GM12873 (cell line): ENCODE measurements at regions not wholly inside any gene's neighbourhood (a gene's known extent, or its start where the extent isn't known, plus 50 kb on each side); places are given as distances from the start of the nearest gene placed in this dataset.

ENCODE experiments used
- TF ChIP-seq, protein P1 (sequence below): IDR thresholded peaks from 2 replicates; pipeline ENCODE4 v1.5.1; 2012; ENCODE audit warnings: low read depth, mild to moderate bottlenecking, moderate library complexity, low read length, control low read depth; ENCODE audit not compliant: insufficient read depth; ENCODE audit errors: missing control alignments

DNA sequence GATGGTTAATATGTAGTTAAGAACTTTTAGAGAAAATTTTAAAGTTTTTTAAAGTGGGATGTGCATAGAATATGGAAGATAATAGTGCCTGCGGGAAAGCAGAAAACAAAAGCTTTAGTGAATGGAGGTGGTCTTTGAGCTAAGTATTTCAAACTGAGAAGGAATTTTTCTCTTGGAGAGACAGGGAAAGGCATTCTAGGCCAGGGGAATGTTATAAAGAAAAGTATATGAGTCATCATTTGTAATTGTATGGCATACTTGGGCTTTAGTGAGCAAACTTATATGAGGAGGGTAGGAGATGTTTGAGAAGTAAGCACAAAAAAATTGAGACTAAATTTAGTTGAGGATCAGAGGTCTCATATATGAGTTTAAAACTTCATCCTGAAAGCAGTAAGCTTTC is 467.0 kb downstream of the PPARGC1A start:
- TF ChIP-seq, protein P1, sequence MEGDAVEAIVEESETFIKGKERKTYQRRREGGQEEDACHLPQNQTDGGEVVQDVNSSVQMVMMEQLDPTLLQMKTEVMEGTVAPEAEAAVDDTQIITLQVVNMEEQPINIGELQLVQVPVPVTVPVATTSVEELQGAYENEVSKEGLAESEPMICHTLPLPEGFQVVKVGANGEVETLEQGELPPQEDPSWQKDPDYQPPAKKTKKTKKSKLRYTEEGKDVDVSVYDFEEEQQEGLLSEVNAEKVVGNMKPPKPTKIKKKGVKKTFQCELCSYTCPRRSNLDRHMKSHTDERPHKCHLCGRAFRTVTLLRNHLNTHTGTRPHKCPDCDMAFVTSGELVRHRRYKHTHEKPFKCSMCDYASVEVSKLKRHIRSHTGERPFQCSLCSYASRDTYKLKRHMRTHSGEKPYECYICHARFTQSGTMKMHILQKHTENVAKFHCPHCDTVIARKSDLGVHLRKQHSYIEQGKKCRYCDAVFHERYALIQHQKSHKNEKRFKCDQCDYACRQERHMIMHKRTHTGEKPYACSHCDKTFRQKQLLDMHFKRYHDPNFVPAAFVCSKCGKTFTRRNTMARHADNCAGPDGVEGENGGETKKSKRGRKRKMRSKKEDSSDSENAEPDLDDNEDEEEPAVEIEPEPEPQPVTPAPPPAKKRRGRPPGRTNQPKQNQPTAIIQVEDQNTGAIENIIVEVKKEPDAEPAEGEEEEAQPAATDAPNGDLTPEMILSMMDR: no peak

DNA sequence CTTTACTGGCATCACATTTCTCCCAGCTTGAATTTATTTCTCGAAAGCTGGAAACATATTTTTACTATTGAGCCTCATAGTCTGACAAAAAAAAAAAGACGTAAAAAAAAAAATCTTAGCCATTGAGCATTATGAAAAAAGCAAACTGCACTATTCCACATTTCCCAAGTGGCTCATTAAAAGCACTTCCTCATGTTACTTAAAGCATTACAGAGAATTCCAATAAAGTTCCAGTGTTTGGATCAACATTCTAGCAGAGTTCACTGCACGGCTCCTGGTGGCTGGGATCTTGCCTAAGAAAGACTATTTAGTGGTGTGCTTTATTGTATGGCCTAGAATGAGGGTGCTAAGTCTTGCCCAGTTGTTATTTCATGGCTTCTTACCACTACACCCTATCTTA is 476.2 kb downstream of the PPARGC1A start:
- TF ChIP-seq, protein P1: no peak

DNA sequence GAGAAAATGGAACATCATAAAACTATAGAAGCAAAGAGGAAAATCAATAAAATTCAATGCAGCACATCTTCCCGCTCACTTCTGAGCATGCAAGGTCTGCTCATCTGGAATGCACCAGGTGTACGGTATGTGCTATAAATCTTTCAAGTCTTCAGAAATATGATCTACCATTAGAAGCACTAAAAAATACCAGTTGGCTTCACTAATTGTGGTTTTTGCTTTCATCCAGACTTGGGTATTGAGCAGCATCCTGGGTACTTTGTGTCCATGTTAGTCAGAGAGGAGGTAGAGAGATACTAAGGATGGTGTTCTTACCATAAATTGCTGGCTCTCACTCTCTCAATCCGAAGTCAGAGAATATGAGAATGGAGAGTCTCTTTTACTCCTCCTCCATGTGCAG is 477.1 kb downstream of the PPARGC1A start:
- TF ChIP-seq, protein P1: no peak

DNA sequence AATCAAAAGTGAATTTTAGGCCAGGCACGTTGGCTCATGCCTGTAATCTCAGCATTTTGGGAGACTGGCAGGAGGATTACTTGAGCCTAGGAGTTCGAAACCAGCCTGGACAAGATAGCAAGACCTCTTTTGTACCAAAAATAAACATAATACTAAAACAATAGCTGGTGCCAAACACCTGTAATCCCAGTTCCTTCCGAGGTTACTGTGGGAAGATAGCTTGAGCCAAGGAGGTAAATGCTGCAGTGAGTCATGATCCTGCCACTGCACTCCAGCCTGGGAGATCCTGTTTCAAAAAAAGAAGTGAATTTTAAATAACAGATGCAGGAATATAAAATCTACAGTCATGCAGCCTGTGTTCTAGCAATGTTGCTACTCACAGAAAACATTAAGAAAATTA is 488.3 kb downstream of the PPARGC1A start:
- TF ChIP-seq, protein P1: no peak

DNA sequence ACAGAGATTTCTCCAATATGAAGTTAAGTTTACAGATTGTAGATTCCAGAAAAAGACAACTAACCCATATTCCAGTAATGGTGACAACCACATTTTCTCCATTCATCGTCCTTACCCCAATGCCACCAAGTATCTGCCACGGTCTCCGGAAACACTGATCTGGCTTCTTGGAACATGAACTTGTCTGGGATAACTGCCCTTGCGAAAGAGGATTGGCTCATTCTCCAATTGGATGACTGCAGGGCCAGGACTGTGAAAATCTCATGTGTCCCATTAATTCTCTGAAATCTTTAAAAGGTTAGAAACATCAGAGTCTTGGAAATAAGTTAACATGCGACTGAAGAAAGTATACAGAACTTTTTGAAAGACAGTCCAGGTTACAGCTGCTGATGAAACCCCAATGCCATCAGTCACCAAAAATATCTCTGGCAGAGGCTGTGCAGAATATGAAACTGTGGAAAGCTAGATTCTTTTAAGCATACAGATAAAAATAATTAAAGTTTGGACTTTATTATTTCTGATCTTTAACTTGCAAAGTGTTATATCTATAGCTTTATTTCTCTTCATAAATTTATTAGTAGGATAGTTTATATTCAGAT is 496.9 kb downstream of the PPARGC1A start:
- TF ChIP-seq, protein P1: no peak

DNA sequence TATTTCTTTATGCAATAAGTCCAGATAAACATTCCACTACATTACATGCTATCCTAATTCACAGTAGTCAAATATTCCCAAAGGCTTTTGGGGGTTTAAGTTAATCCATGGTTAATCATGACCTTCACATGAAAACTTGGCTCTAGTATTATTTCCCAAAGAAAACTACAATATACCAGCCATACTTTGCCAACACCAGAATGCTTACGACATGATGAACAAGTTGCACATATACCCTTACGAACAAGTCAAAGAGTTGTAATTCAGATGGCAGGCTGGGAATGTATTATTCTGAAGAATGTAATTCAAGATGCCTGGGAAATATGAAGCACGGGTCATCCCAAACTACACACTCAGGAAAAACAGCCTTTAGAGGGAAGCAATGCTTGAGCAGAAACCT is 499.6 kb downstream of the PPARGC1A start:
- TF ChIP-seq, protein P1: no peak

DNA sequence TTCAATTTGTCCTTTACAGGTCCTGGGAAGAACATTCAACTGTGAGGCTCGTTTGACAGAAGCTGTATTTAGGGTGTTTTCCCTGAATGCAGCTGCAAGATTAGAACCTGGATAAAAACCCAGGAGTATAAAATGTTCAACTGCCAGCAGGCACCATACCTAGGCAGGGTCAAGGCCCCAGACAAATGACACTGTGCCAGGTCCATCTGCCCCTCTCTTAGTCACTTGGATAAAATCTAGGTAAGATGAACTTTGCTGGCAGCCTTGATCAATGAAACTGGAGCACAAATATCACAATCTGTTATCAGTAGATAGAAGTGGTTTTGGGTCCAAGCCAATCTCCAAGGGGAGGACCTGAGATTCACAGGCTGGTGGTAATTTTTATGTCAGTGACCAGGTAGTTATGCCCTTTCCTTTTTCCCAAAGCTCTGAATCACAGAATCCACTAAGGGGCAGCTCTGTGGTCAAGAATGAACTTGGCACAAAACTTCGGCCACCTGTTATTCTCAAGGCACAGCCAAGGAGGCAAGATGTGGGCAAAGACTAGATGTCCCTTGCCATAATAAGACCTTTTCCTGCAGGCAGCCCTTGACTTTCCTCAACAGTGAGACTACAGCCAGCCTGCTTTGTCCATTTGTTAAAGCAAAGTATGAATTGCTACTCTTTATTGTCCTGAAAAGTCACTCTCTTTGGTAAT is 501.0 kb downstream of the PPARGC1A start:
- TF ChIP-seq, protein P1: no peak
